ENCODE measurements at regions not wholly inside any gene's neighbourhood (a gene's known extent, or its start where the extent isn't known, plus 50 kb on each side); places are given as distances from the start of the nearest gene placed in this dataset.

DNA sequence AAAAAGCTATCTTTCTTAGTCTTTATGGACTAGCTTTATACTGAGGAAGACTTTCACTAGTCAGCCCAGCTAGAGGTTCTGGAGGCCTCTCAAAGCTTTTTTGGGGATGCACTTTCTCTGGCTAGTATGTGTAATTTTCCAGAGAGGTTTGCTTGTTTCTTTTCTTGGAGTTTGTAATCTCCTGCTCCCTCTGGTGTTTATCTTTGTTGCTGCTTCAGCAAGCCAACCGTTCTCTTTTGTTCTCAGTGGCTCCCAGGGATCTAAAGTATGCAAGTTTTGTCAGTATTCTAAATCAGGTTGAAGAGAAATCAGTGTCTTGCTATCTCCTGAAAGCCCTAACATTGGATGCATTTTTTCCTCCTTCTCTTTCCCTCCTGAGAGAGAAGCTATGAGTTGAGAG, 121.1 kb upstream of the MYO16 start:
- H3K36me3 ChIP-seq: no peaks in the 10 kb centered on the region
- no peak for TF ChIP-seq POLR2AphosphoS5 (IDR thresholded peaks at IDR 0.05)
- no peak for TF ChIP-seq EP300 (IDR thresholded peaks at IDR 0.05; ENCODE audit: low read depth)
- TF ChIP-seq, protein P1, sequence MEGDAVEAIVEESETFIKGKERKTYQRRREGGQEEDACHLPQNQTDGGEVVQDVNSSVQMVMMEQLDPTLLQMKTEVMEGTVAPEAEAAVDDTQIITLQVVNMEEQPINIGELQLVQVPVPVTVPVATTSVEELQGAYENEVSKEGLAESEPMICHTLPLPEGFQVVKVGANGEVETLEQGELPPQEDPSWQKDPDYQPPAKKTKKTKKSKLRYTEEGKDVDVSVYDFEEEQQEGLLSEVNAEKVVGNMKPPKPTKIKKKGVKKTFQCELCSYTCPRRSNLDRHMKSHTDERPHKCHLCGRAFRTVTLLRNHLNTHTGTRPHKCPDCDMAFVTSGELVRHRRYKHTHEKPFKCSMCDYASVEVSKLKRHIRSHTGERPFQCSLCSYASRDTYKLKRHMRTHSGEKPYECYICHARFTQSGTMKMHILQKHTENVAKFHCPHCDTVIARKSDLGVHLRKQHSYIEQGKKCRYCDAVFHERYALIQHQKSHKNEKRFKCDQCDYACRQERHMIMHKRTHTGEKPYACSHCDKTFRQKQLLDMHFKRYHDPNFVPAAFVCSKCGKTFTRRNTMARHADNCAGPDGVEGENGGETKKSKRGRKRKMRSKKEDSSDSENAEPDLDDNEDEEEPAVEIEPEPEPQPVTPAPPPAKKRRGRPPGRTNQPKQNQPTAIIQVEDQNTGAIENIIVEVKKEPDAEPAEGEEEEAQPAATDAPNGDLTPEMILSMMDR (IDR thresholded peaks at IDR 0.05): peak in 3 of 5 experiments; percentile 9 to 21 (median 15)
- in situ Hi-C loops (cut with MboI; ENCODE audit: low pct_ligation_motif_present in 1 of 4, low pct_unique_long_range_greater_than_20kb in 1 of 4, low sequenced_read_pairs in 3 of 4): loop anchor here in 3 of 4 donors (10.0 kb wide), 2 partner anchors 173 to 183 kb away; no protein-coding TSS in a partner anchor
- H3K27me3 ChIP-seq: no peaks in the 10 kb centered on the region
- no peaks in the 10 kb centered on the region for H3K4me1 ChIP-seq
- no peak overlapping the region for H3K27ac ChIP-seq
- intact Hi-C loops (cut with DNase I; ENCODE audit: low total_unique reads): no loop called here
- DNase-seq: no peak
- no peaks in the 10 kb centered on the region for H3K9me3 ChIP-seq
- no peak overlapping the region for H3K4me3 ChIP-seq
- WGBS, 2 donors (ENCODE audit: low coverage in 1 of 2): 15% methylated on average over 1 of the region's 1 CpG; no CpG with 5 or more reads in 1 of the 2 donors

DNA sequence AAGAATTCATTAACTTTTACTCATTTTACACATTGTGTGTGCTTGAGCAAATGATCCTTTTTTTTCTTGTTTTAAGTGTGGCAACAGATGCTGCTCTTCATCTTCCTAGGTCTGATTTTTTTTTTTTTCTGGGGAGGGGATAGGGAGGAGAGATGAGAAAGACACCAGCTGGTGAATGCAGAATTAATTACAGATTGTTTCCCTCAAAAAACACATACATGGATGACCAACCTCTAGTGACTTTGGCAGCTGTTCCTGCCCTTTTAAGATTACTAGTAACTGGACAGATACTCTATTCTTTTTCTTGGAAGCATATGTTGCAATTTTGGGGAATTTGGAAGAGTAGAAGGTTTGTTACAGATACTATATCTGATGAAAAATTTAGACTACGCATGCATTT, 103.6 kb upstream of the MYO16 start:
- DNase-seq: no peak
- Histone ChIP-seq H3K9me3 (no peaks in the 10 kb centered on the region), H3K4me1 (no peaks in the 10 kb centered on the region), H3K36me3 (no peaks in the 10 kb centered on the region), H3K27ac (no peak overlapping the region), H3K27me3 (no peaks in the 10 kb centered on the region), H3K4me3 (no peak overlapping the region)
- intact Hi-C loops (cut with DNase I; ENCODE audit: low total_unique reads): no loop called here
- in situ Hi-C loops (cut with MboI; ENCODE audit: low pct_ligation_motif_present in 1 of 4, low pct_unique_long_range_greater_than_20kb in 1 of 4, low sequenced_read_pairs in 3 of 4): no loop called here
- 80% methylated on average over 1 of the region's 1 CpG for WGBS, 2 donors (ENCODE audit: low coverage in 1 of 2)
- TF ChIP-seq EP300 (IDR thresholded peaks at IDR 0.05; ENCODE audit: low read depth) (no peak), POLR2AphosphoS5 (IDR thresholded peaks at IDR 0.05) (no peak), POLR2A (IDR thresholded peaks at IDR 0.05) (no peak)
- TF ChIP-seq, protein P1 (IDR thresholded peaks at IDR 0.05): no peak

DNA sequence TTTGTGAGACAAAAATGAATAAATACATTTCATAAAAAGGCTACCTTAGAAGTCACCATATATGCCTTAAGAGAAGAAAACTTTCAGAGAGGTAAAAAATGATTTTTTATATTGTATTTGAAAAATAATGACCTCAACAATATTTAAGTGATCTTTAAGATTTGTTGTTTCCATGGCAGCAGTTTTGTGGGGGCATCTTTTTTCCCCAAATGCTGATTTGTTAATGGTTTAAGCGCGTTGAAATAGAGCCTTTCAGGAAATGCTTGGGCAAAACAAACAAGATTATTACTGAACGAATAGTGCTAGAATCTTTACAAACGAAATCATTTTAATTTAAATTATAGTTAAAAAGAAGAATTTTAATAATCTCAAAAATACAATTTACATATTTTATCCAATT, 103.1 kb upstream of the MYO16 start:
- 73 to 75% methylated on average over 4 of the region's 4 CpGs for WGBS, 2 donors (ENCODE audit: low coverage in 1 of 2)
- no peaks in the 10 kb centered on the region for H3K9me3 ChIP-seq
- intact Hi-C loops (cut with DNase I; ENCODE audit: low total_unique reads): no loop called here
- H3K4me1 ChIP-seq: no peaks in the 10 kb centered on the region
- no peak for DNase-seq
- in situ Hi-C loops (cut with MboI; ENCODE audit: low pct_ligation_motif_present in 1 of 4, low pct_unique_long_range_greater_than_20kb in 1 of 4, low sequenced_read_pairs in 3 of 4): no loop called here
- H3K27ac ChIP-seq: no peak overlapping the region
- no peaks in the 10 kb centered on the region for H3K27me3 ChIP-seq
- TF ChIP-seq, protein P1 (IDR thresholded peaks at IDR 0.05): no peak
- TF ChIP-seq POLR2A (IDR thresholded peaks at IDR 0.05): no peak
- H3K4me3 ChIP-seq: no peak overlapping the region
- no peaks in the 10 kb centered on the region for H3K36me3 ChIP-seq

DNA sequence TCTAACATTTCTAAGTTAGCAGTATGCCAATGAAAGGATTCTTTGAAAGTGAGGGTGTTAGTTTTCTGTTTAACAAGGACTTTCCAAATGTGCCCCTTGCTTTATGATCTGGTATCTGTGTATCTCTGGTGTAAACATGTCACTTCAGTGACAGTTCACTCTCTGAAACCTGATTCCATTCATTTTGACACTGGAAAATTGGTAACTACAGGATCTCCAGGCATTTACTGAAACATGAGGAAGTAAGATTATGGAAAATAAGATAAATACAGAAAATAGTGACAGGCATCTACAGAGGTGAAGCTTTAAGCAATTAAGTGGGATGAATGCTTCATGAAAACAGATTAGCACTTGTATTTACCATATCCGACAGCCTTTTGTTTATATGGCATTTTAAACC, 101.6 kb upstream of the MYO16 start:
- intact Hi-C loops (cut with DNase I; ENCODE audit: low total_unique reads) (no loop called here), in situ Hi-C loops (cut with MboI; ENCODE audit: low pct_ligation_motif_present in 1 of 4, low pct_unique_long_range_greater_than_20kb in 1 of 4, low sequenced_read_pairs in 3 of 4) (no loop called here)
- no peak for DNase-seq
- no peak overlapping the region for H3K27ac ChIP-seq
- no peak for TF ChIP-seq EP300 (IDR thresholded peaks at IDR 0.05; ENCODE audit: low read depth)
- TF ChIP-seq, protein P1 (IDR thresholded peaks at IDR 0.05): no peak
- TF ChIP-seq POLR2A (IDR thresholded peaks at IDR 0.05): no peak
- no peak for TF ChIP-seq POLR2AphosphoS5 (IDR thresholded peaks at IDR 0.05)
- 0 to 18% methylated on average over 1 of the region's 1 CpG for WGBS, 2 donors (ENCODE audit: low coverage in 1 of 2)
- no peaks in the 10 kb centered on the region for H3K9me3 ChIP-seq
- H3K4me1 ChIP-seq: no peaks in the 10 kb centered on the region
- H3K4me3 ChIP-seq: no peak overlapping the region
- H3K27me3 ChIP-seq: no peaks in the 10 kb centered on the region
- H3K36me3 ChIP-seq: no peaks in the 10 kb centered on the region
